Lower leg skin (tissue), 4 donors: ENCODE measurements at regions not wholly inside any gene's neighbourhood (a gene's known extent, or its start where the extent isn't known, plus 50 kb on each side); places are given as distances from the start of the nearest gene placed in this dataset.

ENCODE experiments used
- DNase-seq, 2 donors: peaks; one replicate each; pipeline ENCODE4 v3.0.0-alpha.2; 2019; ENCODE audit warnings: low spot score in 2 of 2
- H3K4me3 ChIP-seq: fragments of 200-600 bp; sonication (generic); 2 replicates; pipeline ENCODE4 v1.5.1; 2017; ENCODE audit warnings: mild to moderate bottlenecking, low read depth; ENCODE audit not compliant: poor library complexity, severe bottlenecking
- CTCF ChIP-seq, 3 donors: fragments of 450-650 bp; IDR thresholded peaks; one replicate each; pipeline ENCODE4 v1.5.1; 2016; ENCODE audit warnings: antibody characterized with exemption in 3 of 3, mild to moderate bottlenecking in 3 of 3, moderate library complexity in 2 of 3
- POLR2A ChIP-seq, 2 donors: fragments of 450-650 bp; IDR thresholded peaks; one replicate each; pipeline ENCODE4 v1.6.1; 2016 to 2017; ENCODE audit warnings: antibody characterized with exemption in 2 of 2, mild to moderate bottlenecking in 1 of 2, moderate library complexity in 1 of 2
- WGBS, 2 donors: methylation state at CpG; one replicate each; pipeline ENCODE4 v1.1.5; 2018; 5-methylcytosine and 5-hydroxymethylcytosine counted together
- intact Hi-C: fragments of 100-400 bp; cut with DNase I; formaldehyde crosslinking; loops from one replicate; pipeline ENCODE4 v1.15.0; 2023; ENCODE audit warnings: low total_unique reads

GRCh38 chr1:239263801-239264200, 122.6 kb upstream of the CHRM3 start:
- TF ChIP-seq POLR2A (IDR thresholded peaks at IDR 0.05) (no peak), CTCF (IDR thresholded peaks at IDR 0.05) (no peak)
- no peak overlapping the region for H3K4me3 ChIP-seq
- 46 to 51% methylated on average over 5 of the region's 5 CpGs for WGBS, 2 donors
- intact Hi-C loops, result no loop called here
- no peak for DNase-seq

- WGBS, 2 donors, result 59 to 79% methylated on average over 1 of the region's 1 CpG
- no peak overlapping the region for H3K4me3 ChIP-seq
- TF ChIP-seq POLR2A (IDR thresholded peaks at IDR 0.05), result no peak
- no peak for TF ChIP-seq CTCF (IDR thresholded peaks at IDR 0.05)
- no peak for DNase-seq
- intact Hi-C loops, result no loop called here
Measured at GRCh38 chr1:239262538-239262937, 123.8 kb upstream of the CHRM3 start.

- DNase-seq, result no peak
- no peak overlapping the region for H3K4me3 ChIP-seq
- intact Hi-C loops, result no loop called here
- 53 to 57% methylated on average over 2 of the region's 2 CpGs for WGBS, 2 donors
- no peak for TF ChIP-seq CTCF (IDR thresholded peaks at IDR 0.05)
- no peak for TF ChIP-seq POLR2A (IDR thresholded peaks at IDR 0.05)
Measured at GRCh38 chr1:239261521-239261920, 124.8 kb upstream of the CHRM3 start.

- DNase-seq, result no peak
- intact Hi-C loops, result no loop called here
- 80 to 83% methylated on average over 4 of the region's 4 CpGs for WGBS, 2 donors
- no peak for TF ChIP-seq CTCF (IDR thresholded peaks at IDR 0.05)
- no peak for TF ChIP-seq POLR2A (IDR thresholded peaks at IDR 0.05)
- H3K4me3 ChIP-seq, result no peak overlapping the region
Measured at GRCh38 chr1:239260842-239261241, 125.5 kb upstream of the CHRM3 start.

- intact Hi-C loops, result no loop called here
- no peak overlapping the region for H3K4me3 ChIP-seq
- WGBS, 2 donors, result 89 to 90% methylated on average over 22 of the region's 22 CpGs
- no peak for TF ChIP-seq CTCF (IDR thresholded peaks at IDR 0.05)
- no peak for TF ChIP-seq POLR2A (IDR thresholded peaks at IDR 0.05)
- no peak for DNase-seq
Measured at GRCh38 chr1:239255628-239256160, 130.7 kb upstream of the CHRM3 start.

- intact Hi-C loops, result no loop called here
- TF ChIP-seq CTCF (IDR thresholded peaks at IDR 0.05) (no peak), POLR2A (IDR thresholded peaks at IDR 0.05) (no peak)
- DNase-seq, result no peak
- H3K4me3 ChIP-seq, result no peak overlapping the region
- 66 to 71% methylated on average over 4 of the region's 4 CpGs for WGBS, 2 donors
Measured at GRCh38 chr1:239254999-239255398, 131.4 kb upstream of the CHRM3 start.
